CD14-positive monocyte (primary cell): ENCODE measurements at regions not wholly inside any gene's neighbourhood (a gene's known extent, or its start where the extent isn't known, plus 50 kb on each side); places are given as distances from the start of the nearest gene placed in this dataset.

ENCODE experiments used
- DNase-seq, 3 donors: peaks; one replicate each; pipeline ENCODE4 v3.0.0-alpha.2; 2011 to 2022
- H2AFZ ChIP-seq: 2 replicates; pipeline ENCODE4 v1.6.0; 2012; ENCODE audit warnings: mild to moderate bottlenecking, low read depth, low read length, inconsistent platforms; ENCODE audit not compliant: insufficient read depth, poor library complexity, severe bottlenecking
- H3K27ac ChIP-seq, 2 donors: 1 replicate in 1 of 2; 2 replicates in 1 of 2; pipeline ENCODE4 v1.5.1; 2012 to 2013; ENCODE audit warnings: low read length in 2 of 2, control low read depth in 1 of 2, inconsistent platforms in 1 of 2, low read depth in 1 of 2, mild to moderate bottlenecking in 1 of 2
- H3K27me3 ChIP-seq, 2 donors: one replicate each; pipeline versions ENCODE4 v1.6.0 to v1.6.1; 2011 to 2013; ENCODE audit warnings: low read length in 2 of 2; ENCODE audit not compliant: control insufficient read depth in 2 of 2, insufficient read depth in 2 of 2
- H3K36me3 ChIP-seq, 2 donors: replicated peaks in 1 of 2; 1 replicate in 1 of 2; 2 replicates in 1 of 2; pipeline versions ENCODE4 v1.5.1 to v1.6.1; 2012 to 2013; ENCODE audit warnings: low read length in 2 of 2, control low read depth in 1 of 2, inconsistent platforms in 1 of 2, mild to moderate bottlenecking in 1 of 2; ENCODE audit not compliant: insufficient read depth in 2 of 2, control insufficient read depth in 1 of 2
- H3K4me1 ChIP-seq, 2 donors: 1 replicate in 1 of 2; 2 replicates in 1 of 2; pipeline versions ENCODE4 v1.5.1 to v1.6.1; 2012 to 2013; ENCODE audit warnings: low read length in 2 of 2, control low read depth in 1 of 2, inconsistent platforms in 1 of 2, mild to moderate bottlenecking in 1 of 2, moderate library complexity in 1 of 2; ENCODE audit not compliant: insufficient read depth in 2 of 2, control insufficient read depth in 1 of 2
- H3K4me2 ChIP-seq: replicated peaks from 2 replicates; pipeline ENCODE3; 2012; ENCODE audit warnings: low read length, moderate library complexity, mild to moderate bottlenecking; ENCODE audit not compliant: poor library complexity, severe bottlenecking; ENCODE audit errors: extremely low read depth
- H3K4me3 ChIP-seq, 3 experiments: fragments of 200-600 bp in 1 of 3; sonication (generic) in 1 of 3; replicated peaks in 1 of 3; 1 replicate in 2 of 3; 2 replicates in 1 of 3; pipeline ENCODE4 v1.5.1; 2011 to 2013; ENCODE audit warnings: low read length in 3 of 3, mild to moderate bottlenecking in 3 of 3, control low read depth in 2 of 3, low read depth in 2 of 3, inconsistent platforms in 1 of 3, moderate library complexity in 1 of 3
- H3K79me2 ChIP-seq: 2 replicates; pipeline ENCODE4 v1.6.0; 2012; ENCODE audit warnings: mild to moderate bottlenecking, control low read depth, inconsistent platforms, low read length, moderate library complexity; ENCODE audit not compliant: insufficient read depth
- H3K9ac ChIP-seq: 2 replicates; pipeline ENCODE4 v1.6.0; 2017; ENCODE audit warnings: low read length, mild to moderate bottlenecking; ENCODE audit not compliant: insufficient read depth, poor library complexity, severe bottlenecking
- H3K9me3 ChIP-seq, 2 donors: replicated peaks in 1 of 2; 1 replicate in 1 of 2; 2 replicates in 1 of 2; pipeline versions ENCODE4 v1.5.1 to v1.6.1; 2012 to 2013; ENCODE audit warnings: low read length in 2 of 2, control low read depth in 1 of 2; ENCODE audit not compliant: control insufficient read depth in 1 of 2, insufficient read depth in 1 of 2
- H4K20me1 ChIP-seq: 2 replicates; pipeline ENCODE4 v1.6.0; 2012; ENCODE audit warnings: mild to moderate bottlenecking, low read length, control low read depth, moderate library complexity; ENCODE audit not compliant: insufficient read depth
- H3K27ac Mint-ChIP-seq, 7 donors: one replicate each; pipeline ENCODE4 v1.8.0; 2020; ENCODE audit warnings: mild to moderate bottlenecking in 7 of 7, mixed read lengths in 7 of 7, moderate library complexity in 6 of 7, inconsistent platforms in 2 of 7
- H3K27me3 Mint-ChIP-seq, 3 donors: one replicate each; pipeline ENCODE4 v1.8.0; 2021 to 2022; ENCODE audit warnings: low read depth in 3 of 3, mild to moderate bottlenecking in 3 of 3, mixed read lengths in 3 of 3, moderate library complexity in 3 of 3, inconsistent platforms in 1 of 3
- H3K36me3 Mint-ChIP-seq, 2 donors: one replicate each; pipeline ENCODE4 v1.8.0; 2020; ENCODE audit warnings: mixed read lengths in 2 of 2, inconsistent platforms in 1 of 2, mild to moderate bottlenecking in 1 of 2
- H3K4me1 Mint-ChIP-seq: one replicate; pipeline ENCODE4 v1.8.0; 2020; ENCODE audit warnings: mild to moderate bottlenecking, mixed read lengths
- H3K4me3 Mint-ChIP-seq, 2 donors: one replicate each; pipeline ENCODE4 v1.8.0; 2020; ENCODE audit warnings: mild to moderate bottlenecking in 2 of 2, mixed read lengths in 2 of 2, moderate library complexity in 1 of 2
- H3K9me3 Mint-ChIP-seq, 7 donors: one replicate each; pipeline ENCODE4 v1.8.0; 2020 to 2022; ENCODE audit warnings: mixed read lengths in 7 of 7, mild to moderate bottlenecking in 6 of 7, moderate library complexity in 6 of 7, inconsistent platforms in 2 of 7
- WGBS: methylation state at CpG from one replicate; pipeline ENCODE4 v1.1.5; 2013; ENCODE audit warnings: missing lambda C conversion rate; ENCODE audit not compliant: insufficient coverage; 5-methylcytosine and 5-hydroxymethylcytosine counted together
- intact Hi-C, 2 donors: fragments of 100-400 bp; cut with micrococcal nuclease; formaldehyde crosslinking; loops; one replicate each; pipeline versions ENCODE4 v1.15.0 to v1.15.1; 2023
- TF ChIP-seq, protein P1 (sequence below): fragments of 200-600 bp; IDR thresholded peaks from one replicate; pipeline ENCODE4 v1.8.0; 2022; ENCODE audit warnings: antibody characterized with exemption, mild to moderate bottlenecking

GRCh38 chr19:30146346-30146745 lies 204.3 kb downstream of the URI1 start:
- Mint-ChIP-seq H3K4me1 (no peaks in the 10 kb centered on the region), H3K27ac (no peak overlapping the region), H3K36me3 (no peaks in the 10 kb centered on the region), H3K27me3 (peaks cover 0 to 3% (median 0%) of the 10 kb centered on the region in 3 donors), H3K9me3 (peaks cover 0 to 6% (median 0%) of the 10 kb centered on the region in 7 donors), H3K4me3 (no peak overlapping the region)
- H3K9ac ChIP-seq = no peak overlapping the region
- H3K4me2 ChIP-seq = no peak overlapping the region
- H3K27me3 ChIP-seq = no peaks in the 10 kb centered on the region
- DNase-seq = no peak
- no peaks in the 10 kb centered on the region for H3K4me1 ChIP-seq
- no peaks in the 10 kb centered on the region for H3K9me3 ChIP-seq
- no peaks in the 10 kb centered on the region for H3K79me2 ChIP-seq
- no peak overlapping the region for H3K4me3 ChIP-seq
- H4K20me1 ChIP-seq = no peaks in the 10 kb centered on the region
- no peak overlapping the region for H2AFZ ChIP-seq
- intact Hi-C loops = no loop called here
- TF ChIP-seq, protein P1, sequence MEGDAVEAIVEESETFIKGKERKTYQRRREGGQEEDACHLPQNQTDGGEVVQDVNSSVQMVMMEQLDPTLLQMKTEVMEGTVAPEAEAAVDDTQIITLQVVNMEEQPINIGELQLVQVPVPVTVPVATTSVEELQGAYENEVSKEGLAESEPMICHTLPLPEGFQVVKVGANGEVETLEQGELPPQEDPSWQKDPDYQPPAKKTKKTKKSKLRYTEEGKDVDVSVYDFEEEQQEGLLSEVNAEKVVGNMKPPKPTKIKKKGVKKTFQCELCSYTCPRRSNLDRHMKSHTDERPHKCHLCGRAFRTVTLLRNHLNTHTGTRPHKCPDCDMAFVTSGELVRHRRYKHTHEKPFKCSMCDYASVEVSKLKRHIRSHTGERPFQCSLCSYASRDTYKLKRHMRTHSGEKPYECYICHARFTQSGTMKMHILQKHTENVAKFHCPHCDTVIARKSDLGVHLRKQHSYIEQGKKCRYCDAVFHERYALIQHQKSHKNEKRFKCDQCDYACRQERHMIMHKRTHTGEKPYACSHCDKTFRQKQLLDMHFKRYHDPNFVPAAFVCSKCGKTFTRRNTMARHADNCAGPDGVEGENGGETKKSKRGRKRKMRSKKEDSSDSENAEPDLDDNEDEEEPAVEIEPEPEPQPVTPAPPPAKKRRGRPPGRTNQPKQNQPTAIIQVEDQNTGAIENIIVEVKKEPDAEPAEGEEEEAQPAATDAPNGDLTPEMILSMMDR = no peak
- H3K27ac ChIP-seq = no peak overlapping the region
- WGBS = 92% methylated on average over 9 of the region's 14 CpGs
- H3K36me3 ChIP-seq = no peaks in the 10 kb centered on the region

DNA sequence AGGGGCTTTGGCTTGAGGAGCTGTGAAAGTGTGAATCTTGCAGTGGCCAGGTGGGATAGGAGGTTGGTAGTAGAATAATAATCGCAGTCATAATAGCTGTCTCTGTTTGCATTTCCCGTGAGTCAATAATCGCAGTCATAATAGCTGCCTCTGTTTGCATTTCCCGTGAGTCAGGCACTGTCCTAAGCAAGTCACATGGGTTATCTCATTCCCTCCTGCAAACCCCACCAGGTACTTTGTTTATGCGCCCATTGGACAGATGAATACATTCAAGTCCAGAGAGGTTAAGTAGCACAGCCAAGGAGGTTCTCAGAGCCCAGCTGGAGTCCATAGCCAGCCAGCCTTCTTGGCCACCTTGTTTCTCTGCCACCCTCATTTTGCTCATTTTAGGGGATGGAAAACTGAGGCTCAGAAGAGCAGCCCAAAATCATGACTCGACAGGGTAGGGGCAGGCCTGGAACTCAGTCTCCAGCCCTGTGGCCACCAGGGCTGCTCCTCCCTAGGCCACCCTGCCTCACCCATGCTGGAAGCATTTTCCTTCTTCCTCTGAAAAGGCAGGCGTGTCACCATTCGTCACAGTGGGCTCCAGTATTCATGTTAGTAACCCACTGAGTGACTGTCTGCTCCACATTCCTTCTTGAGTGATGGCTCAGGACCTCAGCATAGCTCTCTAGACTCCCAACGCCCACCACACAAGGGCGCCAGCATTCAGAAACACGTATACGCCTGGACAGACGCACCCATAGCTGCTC lies 206.2 kb downstream of the URI1 start:
- H2AFZ ChIP-seq = no peak overlapping the region
- H3K4me3 ChIP-seq = no peak overlapping the region
- Mint-ChIP-seq H3K36me3 (no peaks in the 10 kb centered on the region), H3K27ac (no peak overlapping the region), H3K9me3 (peaks cover 0 to 6% (median 0%) of the 10 kb centered on the region in 7 donors), H3K4me1 (no peaks in the 10 kb centered on the region), H3K4me3 (no peak overlapping the region), H3K27me3 (peaks cover 0 to 5% (median 2%) of the 10 kb centered on the region in 3 donors)
- no peak overlapping the region for H3K9ac ChIP-seq
- TF ChIP-seq, protein P1 = no peak
- no peaks in the 10 kb centered on the region for H3K36me3 ChIP-seq
- WGBS = 92% methylated on average over 9 of the region's 13 CpGs
- H3K27me3 ChIP-seq = no peaks in the 10 kb centered on the region
- no peak for DNase-seq
- H3K4me2 ChIP-seq = no peak overlapping the region
- no peak overlapping the region for H3K27ac ChIP-seq
- H3K79me2 ChIP-seq = no peaks in the 10 kb centered on the region
- intact Hi-C loops = no loop called here
- no peaks in the 10 kb centered on the region for H3K9me3 ChIP-seq
- no peaks in the 10 kb centered on the region for H4K20me1 ChIP-seq
- no peaks in the 10 kb centered on the region for H3K4me1 ChIP-seq
